T-helper 1 cell treated with Interleukin-12 subunit alpha and Interleukin-12 subunit beta and Interleukin-4 antibody, amounts not matched to agents 30 ng/mL and 1 ng/mL, for 36 hours (primary cell): ENCODE measurements at regions not wholly inside any gene's neighbourhood (a gene's known extent, or its start where the extent isn't known, plus 50 kb on each side); places are given as distances from the start of the nearest gene placed in this dataset.
"Not testable (repeated sequence)": the region's sequence is repeated elsewhere in the genome, so short reads cannot be mapped to it uniquely, and the experiment has no call there.

Experiments
- intact Hi-C: fragments of 100-400 bp; cut with micrococcal nuclease; formaldehyde crosslinking; loops from one replicate; pipeline ENCODE4 v1.15.1; 2024

DNA sequence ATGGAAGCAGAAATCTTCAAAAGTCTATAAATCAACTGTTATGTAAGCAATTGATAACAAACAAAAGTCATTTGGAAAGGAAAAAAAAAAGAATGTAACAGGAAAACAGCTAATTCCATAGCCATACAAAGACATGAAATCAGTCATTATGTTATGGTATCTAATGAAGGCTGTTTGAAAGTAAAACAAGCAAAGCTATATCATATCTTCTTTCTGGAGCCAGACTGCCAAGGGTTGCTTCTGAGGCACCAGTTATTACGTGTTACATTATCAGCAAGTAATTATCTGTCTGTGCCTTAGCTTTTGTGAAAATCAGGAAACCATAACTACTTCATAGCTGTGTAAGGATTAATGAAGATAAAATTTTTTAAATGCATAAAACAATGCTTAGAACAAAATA lies 480.2 kb downstream of the FAT4 start:
- intact Hi-C loops, result no loop called here

GRCh38 chr4:125796138-125796537 lies 481.4 kb downstream of the FAT4 start:
- intact Hi-C loops, result no loop called here

DNA sequence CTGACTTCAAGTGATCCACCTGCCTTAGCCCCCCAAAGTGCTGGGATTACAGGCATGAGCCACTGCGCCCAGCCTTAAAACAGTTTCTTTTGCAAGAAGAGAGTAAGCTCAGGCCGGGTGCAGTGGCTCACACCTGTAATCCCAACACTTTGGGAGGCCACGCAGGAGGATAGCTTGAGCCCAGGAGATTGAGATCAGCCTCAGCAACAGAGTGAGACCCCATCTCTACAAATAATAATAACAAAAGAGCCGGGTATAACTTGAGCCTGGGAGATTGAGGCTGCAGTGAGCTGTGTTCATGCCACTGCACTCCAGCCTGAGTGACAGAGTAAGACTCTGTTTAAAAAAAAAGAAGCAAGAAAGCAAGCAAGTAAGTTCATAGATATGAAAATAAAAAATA lies 482.9 kb downstream of the FAT4 start:
- intact Hi-C loops, result not testable (repeated sequence)

DNA sequence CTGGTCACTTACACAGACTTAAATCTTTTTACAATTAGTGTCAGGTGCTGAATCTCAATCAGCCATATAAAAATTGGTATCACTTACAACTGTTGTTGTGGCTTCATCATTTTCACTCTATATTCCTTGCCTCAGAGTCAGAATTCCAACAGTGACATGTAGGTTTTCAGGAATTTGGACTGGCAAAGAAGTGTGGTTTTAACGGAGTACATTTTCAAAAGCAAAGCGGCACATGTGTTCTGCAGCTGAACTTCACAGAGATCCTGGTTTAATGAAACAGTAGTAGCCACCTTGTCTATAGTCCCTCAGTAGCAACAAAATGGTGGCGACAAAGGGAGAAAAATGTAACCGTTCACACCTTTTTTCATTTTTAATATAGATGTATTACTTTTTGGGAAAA lies 486.6 kb downstream of the FAT4 start:
- intact Hi-C loops, result no loop called here

GRCh38 chr4:125801924-125802323 lies 487.2 kb downstream of the FAT4 start:
- intact Hi-C loops, result no loop called here

GRCh38 chr4:125808022-125808421 lies 493.3 kb downstream of the FAT4 start:
- intact Hi-C loops, result no loop called here

- intact Hi-C loops, result no loop called here
Observed at GRCh38 chr4:125808570-125808969, 493.8 kb downstream of the FAT4 start.

DNA sequence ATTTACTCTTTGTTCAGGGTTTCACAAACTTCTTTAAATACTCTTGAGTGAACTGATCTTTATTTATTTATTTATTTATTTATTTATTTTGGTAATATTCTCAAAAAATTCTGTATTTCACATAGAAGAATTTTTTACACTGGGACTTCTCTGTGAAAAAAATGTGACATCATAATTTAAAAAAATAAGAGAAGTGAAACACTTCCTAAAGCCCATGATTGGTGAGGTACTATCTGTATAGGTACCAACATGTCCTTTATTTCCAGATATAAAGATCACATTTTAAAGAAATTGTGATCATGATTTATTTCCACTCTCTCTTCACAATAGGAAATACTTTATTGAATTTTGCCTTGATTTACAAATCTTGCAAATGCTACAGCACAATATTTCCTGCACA lies 497.1 kb downstream of the FAT4 start:
- intact Hi-C loops, result no loop called here

- intact Hi-C loops, result no loop called here
Observed at GRCh38 chr4:125826801-125827695, 512.3 kb downstream of the FAT4 start.

DNA sequence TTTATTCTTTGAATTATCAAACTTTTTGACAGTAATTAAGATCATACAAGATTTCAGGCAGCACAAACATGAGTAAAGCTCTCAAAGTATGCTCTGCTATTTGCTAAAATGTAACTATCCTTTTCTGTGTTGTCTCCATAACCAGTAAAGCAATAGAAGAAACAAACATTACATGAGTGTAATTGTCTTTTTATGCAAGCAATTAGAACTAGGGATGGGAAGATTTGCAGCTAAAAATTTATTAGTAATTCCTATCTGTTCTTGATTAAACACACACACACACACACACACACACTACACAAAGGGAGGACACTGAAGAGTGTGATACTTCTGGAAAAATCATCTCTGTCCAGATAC lies 512.9 kb downstream of the FAT4 start:
- intact Hi-C loops, result no loop called here

DNA sequence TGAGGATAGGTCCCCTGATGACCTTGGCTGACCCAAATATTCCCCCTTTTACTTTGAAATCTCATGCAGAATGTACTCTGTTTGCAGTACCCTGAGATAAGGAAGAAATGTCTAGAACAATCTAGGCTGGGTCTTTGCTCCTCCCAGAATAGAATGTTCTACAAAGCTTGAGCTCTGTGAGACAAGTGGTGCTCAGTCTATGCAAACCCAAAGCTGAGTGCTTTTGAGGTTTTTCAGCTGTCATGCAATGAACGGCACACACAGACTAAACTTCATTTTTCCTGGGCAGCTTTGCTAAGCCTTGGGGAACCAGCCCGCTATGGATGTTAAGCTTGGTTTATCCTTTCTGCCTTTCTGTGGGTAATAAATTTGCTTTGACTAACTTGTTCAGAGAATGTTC lies 513.6 kb downstream of the FAT4 start:
- intact Hi-C loops, result no loop called here

- intact Hi-C loops, result no loop called here
Observed at GRCh38 chr4:125832161-125832560, 517.4 kb downstream of the FAT4 start.

DNA sequence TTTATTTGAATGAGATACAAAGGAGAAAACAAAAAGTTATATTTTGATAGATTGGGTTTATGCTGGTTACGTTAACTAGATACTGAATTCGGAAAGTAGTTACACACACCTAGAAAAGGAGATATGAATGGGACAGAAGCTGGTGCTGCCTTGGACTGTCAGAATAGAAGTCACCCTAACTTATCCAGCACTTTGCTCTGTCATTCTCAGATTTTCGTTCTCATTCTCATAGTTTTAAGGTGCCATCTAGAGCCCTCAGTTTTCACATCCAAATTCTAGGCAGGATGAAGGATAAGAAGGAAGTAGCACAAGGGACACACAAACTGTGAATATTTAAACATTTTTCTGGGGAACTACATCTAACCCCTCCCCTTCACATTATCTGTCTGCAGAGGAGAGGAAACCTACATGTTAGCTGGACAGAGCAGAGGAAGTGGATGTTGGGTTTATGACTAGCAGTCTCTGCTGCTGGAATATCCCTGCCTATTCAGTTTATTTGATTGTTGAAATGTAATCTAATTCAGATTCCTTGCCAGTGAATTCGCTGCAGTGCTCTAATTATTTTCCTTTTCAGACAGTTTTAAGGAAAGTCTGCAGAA lies 521.9 kb downstream of the FAT4 start:
- intact Hi-C loops, result no loop called here

DNA sequence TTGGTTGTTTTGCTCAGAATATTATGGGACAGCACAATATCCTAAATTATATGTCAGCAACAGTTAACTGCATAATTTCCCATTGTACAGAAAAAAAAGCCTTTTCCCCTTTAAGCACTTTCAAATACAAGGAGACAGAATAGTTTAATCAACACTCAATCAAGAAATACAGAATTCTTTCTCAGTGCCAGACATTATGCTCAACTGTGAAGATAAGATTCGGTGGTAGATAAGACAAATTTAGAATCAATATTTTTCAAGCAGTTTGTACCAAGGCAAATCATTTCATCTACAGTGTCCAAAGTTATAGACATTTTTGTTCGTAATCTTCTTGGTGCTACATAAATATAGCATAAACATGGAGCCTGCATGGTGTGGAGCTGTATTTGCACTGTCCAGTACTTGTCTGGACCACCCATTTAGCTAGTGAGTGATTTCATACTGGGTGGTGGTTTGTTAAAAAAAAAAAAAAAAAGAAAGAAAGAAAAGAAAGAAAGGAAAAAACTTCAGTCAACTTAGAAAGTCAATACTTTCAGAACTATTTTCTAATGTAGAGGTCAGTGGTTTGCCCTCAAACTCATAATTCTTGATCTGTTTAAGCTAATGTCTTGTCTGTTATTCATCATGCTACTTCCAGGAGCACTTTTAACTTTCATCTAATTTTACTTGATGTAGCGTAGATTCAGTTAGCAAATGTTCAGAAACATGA lies 522.9 kb downstream of the FAT4 start:
- intact Hi-C loops, result no loop called here

DNA sequence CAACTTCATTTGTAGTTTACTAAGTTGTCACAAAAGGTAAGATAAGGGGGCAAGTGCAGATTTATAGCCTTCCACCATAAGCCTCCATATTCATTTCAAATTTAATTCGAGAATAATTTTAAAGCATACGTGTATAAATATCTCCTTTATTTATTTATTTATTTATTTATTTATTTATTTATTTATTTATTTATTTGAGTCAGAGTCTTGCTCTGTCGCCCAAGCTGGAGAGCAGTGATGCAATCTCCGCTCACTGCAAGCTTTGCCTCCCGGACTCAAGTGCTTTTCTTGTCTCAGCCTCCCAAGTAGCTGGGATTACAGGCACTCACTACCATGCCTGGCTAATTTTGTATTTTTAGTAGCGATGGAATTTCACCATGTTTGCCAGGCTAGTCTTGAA lies 523.4 kb downstream of the FAT4 start:
- intact Hi-C loops, result no loop called here

- intact Hi-C loops, result no loop called here
Observed at GRCh38 chr4:125838924-125839323, 524.2 kb downstream of the FAT4 start.

DNA sequence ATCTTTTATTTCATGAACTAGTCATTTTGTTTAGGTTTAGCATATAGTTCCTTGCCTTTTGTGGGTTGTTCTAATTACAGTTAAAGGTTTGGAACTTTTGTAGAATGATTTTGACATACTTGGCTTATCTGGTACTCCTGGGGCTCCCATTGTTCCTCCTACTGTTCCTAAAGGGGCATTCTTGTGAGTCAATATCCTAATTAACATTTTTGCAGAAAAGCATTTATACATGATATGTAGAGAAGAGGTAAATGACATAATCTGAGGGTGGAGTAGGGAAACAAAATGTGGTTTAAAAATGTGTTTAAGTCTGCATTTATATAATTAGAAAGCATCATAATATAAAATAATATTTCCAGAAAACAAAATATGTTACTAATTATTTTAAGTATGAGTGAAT lies 529.2 kb downstream of the FAT4 start:
- intact Hi-C loops, result no loop called here

DNA sequence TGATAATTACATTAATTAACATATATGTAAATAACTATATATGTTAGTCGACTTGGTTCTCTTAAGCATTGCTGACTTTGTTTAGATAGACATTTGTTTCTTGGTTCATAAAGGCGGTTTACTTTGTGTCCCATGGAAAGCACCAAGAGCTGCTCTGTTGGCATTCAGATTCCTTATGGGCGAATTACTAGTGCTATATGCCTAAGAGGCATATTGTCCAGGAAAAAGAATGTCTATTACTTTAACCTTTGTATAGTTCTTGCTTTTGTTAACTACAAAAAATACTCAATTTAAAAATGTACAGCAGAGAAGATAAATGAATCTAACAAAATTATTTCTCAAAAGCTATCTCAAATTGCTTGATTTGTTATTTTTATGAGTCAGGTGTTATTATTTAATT lies 532.8 kb downstream of the FAT4 start:
- intact Hi-C loops, result no loop called here

GRCh38 chr4:125849869-125850268 lies 535.1 kb downstream of the FAT4 start:
- intact Hi-C loops, result no loop called here

GRCh38 chr4:125891597-125892258 lies 577.0 kb downstream of the FAT4 start:
- intact Hi-C loops, result no loop called here

DNA sequence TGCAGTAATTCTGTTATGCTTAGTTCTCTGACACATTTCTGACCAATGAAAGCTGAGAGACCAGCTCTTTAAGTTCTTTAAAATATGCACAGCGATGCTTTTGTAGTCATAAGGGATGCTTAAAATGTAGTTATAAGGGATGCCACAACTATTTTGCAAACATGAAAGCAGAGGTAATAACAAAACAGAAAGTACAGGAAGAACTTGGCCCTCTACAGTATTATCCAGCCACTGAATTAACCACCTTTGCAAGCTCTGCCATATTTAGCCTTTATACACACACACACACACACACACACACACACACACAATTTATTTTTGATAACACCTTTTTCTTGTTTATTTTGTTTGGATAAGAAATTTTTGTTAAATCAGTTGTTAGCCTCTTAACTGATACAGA lies 590.0 kb downstream of the FAT4 start:
- intact Hi-C loops, result no loop called here

DNA sequence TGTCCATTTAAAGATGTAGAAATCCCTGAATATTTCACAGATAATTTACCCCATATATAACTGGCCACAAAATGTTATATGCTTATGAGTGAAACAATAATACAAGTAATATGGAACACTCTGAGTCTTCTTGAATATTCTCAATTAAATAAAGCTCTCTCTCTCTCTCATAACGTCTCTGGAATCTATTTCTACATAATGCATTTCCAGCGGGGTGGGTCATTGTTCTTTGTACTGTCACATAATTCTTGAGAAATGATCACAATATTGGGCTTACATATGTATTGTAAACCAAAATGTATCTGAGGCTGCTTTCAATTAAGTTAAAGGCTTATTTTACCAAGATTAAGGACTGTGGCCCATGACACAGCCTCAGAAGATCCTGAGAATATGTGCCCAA lies 596.3 kb downstream of the FAT4 start:
- intact Hi-C loops, result no loop called here
